Liver (tissue), 3 donors: ENCODE measurements at regions not wholly inside any gene's neighbourhood (a gene's known extent, or its start where the extent isn't known, plus 50 kb on each side); places are given as distances from the start of the nearest gene placed in this dataset.

Source experiments
- EGR1 ChIP-seq, 2 donors: IDR thresholded peaks; 2 replicates each; pipeline ENCODE4 v1.6.1; 2016 to 2018; ENCODE audit warnings: antibody characterized with exemption in 2 of 2, low read depth in 2 of 2
- GABPA ChIP-seq, 2 donors: IDR thresholded peaks in 1 of 2; conservative IDR thresholded peaks in 1 of 2; 2 replicates each; pipeline ENCODE4 v1.6.1; 2016; ENCODE audit warnings: antibody characterized with exemption in 2 of 2, mild to moderate bottlenecking in 1 of 2, moderate library complexity in 1 of 2
- JUND ChIP-seq, 2 donors: IDR thresholded peaks; 2 replicates each; pipeline ENCODE4 v1.6.1; 2016; ENCODE audit warnings: antibody characterized with exemption in 2 of 2
- RAD21 ChIP-seq, 2 donors: IDR thresholded peaks; 2 replicates each; pipeline ENCODE4 v1.6.1; 2016; ENCODE audit warnings: antibody characterized with exemption in 2 of 2, mild to moderate bottlenecking in 2 of 2
- SP1 ChIP-seq: IDR thresholded peaks from 2 replicates; pipeline ENCODE4 v1.6.1; 2018; ENCODE audit warnings: antibody characterized with exemption, mild to moderate bottlenecking
- TAF1 ChIP-seq: conservative IDR thresholded peaks from 2 replicates; pipeline ENCODE4 v1.6.1; 2016; ENCODE audit warnings: antibody characterized with exemption, mild to moderate bottlenecking
- TF ChIP-seq, protein P1 (sequence below): fragments of 150-350 bp; IDR thresholded peaks from 2 replicates; pipeline ENCODE4 v1.5.1; 2017; ENCODE audit warnings: improper control_type of control experiment, low read depth, low read length; ENCODE audit not compliant: missing input control
- TF ChIP-seq, protein P2 (sequence below): IDR thresholded peaks from 2 replicates; pipeline ENCODE4 v1.6.1; 2016; ENCODE audit warnings: antibody characterized with exemption
- TF ChIP-seq, protein P3 (sequence below): IDR thresholded peaks from 2 replicates; pipeline ENCODE4 v1.6.1; 2016; ENCODE audit warnings: antibody characterized with exemption, mild to moderate bottlenecking
- TF ChIP-seq, protein P4 (sequence below): IDR thresholded peaks from 2 replicates; pipeline ENCODE4 v1.6.1; 2016; ENCODE audit warnings: antibody characterized with exemption
- donor health status: healthy.
- donor health status: healthy.

DNA sequence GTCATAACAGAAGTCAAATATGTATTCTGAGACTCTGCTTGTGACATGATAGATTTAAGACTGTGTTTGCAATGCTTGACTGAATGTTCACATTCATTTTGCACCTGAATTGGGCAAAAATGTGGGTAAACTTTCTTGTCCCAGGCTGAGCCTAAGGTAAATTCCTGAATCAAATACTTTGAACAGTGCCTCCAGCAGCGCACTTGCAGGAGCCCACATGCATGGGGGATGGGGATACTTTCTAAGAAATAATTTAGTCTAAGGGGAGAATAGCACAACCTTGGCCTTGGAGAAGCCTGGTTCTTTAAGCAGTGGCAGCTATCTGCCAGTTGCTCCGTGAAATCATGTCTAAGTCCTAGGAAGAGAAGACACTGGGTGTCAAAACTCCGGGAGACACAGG is 163.5 kb upstream of the EGFLAM start:
- TF ChIP-seq, protein P1, sequence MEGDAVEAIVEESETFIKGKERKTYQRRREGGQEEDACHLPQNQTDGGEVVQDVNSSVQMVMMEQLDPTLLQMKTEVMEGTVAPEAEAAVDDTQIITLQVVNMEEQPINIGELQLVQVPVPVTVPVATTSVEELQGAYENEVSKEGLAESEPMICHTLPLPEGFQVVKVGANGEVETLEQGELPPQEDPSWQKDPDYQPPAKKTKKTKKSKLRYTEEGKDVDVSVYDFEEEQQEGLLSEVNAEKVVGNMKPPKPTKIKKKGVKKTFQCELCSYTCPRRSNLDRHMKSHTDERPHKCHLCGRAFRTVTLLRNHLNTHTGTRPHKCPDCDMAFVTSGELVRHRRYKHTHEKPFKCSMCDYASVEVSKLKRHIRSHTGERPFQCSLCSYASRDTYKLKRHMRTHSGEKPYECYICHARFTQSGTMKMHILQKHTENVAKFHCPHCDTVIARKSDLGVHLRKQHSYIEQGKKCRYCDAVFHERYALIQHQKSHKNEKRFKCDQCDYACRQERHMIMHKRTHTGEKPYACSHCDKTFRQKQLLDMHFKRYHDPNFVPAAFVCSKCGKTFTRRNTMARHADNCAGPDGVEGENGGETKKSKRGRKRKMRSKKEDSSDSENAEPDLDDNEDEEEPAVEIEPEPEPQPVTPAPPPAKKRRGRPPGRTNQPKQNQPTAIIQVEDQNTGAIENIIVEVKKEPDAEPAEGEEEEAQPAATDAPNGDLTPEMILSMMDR = no peak
- TF ChIP-seq GABPA (IDR thresholded peaks at IDR 0.05 in 1 of 2, conservative IDR thresholded peaks at IDR 0.05 in 1 of 2) (no peak), EGR1 (IDR thresholded peaks at IDR 0.05; ENCODE audit: low read depth in 2 of 2) (no peak), RAD21 (IDR thresholded peaks at IDR 0.05) (no peak), TAF1 (no peak), SP1 (no peak), JUND (IDR thresholded peaks at IDR 0.05) (no peak)
- TF ChIP-seq, protein P2, sequence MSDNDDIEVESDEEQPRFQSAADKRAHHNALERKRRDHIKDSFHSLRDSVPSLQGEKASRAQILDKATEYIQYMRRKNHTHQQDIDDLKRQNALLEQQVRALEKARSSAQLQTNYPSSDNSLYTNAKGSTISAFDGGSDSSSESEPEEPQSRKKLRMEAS = no peak
- TF ChIP-seq, protein P3, sequence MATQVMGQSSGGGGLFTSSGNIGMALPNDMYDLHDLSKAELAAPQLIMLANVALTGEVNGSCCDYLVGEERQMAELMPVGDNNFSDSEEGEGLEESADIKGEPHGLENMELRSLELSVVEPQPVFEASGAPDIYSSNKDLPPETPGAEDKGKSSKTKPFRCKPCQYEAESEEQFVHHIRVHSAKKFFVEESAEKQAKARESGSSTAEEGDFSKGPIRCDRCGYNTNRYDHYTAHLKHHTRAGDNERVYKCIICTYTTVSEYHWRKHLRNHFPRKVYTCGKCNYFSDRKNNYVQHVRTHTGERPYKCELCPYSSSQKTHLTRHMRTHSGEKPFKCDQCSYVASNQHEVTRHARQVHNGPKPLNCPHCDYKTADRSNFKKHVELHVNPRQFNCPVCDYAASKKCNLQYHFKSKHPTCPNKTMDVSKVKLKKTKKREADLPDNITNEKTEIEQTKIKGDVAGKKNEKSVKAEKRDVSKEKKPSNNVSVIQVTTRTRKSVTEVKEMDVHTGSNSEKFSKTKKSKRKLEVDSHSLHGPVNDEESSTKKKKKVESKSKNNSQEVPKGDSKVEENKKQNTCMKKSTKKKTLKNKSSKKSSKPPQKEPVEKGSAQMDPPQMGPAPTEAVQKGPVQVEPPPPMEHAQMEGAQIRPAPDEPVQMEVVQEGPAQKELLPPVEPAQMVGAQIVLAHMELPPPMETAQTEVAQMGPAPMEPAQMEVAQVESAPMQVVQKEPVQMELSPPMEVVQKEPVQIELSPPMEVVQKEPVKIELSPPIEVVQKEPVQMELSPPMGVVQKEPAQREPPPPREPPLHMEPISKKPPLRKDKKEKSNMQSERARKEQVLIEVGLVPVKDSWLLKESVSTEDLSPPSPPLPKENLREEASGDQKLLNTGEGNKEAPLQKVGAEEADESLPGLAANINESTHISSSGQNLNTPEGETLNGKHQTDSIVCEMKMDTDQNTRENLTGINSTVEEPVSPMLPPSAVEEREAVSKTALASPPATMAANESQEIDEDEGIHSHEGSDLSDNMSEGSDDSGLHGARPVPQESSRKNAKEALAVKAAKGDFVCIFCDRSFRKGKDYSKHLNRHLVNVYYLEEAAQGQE = no peak
- TF ChIP-seq, protein P4, sequence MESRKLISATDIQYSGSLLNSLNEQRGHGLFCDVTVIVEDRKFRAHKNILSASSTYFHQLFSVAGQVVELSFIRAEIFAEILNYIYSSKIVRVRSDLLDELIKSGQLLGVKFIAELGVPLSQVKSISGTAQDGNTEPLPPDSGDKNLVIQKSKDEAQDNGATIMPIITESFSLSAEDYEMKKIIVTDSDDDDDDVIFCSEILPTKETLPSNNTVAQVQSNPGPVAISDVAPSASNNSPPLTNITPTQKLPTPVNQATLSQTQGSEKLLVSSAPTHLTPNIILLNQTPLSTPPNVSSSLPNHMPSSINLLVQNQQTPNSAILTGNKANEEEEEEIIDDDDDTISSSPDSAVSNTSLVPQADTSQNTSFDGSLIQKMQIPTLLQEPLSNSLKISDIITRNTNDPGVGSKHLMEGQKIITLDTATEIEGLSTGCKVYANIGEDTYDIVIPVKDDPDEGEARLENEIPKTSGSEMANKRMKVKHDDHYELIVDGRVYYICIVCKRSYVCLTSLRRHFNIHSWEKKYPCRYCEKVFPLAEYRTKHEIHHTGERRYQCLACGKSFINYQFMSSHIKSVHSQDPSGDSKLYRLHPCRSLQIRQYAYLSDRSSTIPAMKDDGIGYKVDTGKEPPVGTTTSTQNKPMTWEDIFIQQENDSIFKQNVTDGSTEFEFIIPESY = no peak
